ENCODE measurements at regions not wholly inside any gene's neighbourhood (a gene's known extent, or its start where the extent isn't known, plus 50 kb on each side); places are given as distances from the start of the nearest gene placed in this dataset.

DNA sequence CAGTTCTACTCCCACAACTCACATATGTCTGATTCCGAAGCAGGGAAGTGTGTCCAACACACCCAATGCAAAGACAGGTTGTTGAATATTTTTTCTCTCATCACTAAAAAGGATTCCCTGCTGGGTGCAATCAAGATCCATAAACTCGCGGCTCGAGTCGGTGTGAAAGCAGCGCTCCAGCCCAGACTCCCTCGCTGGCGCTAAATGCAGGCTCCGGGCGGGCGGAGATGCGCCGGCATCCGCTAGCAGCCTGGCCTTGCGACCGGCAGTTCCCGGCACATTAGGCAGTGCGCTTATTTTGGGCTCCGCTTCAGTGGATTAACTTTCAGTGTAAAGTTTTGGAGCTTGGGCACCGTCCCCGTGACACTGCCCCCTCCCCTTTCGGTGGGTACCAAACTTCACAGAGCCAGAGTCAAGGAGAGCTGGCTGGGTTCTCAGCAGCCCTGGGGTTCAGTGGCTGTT, 87.7 kb upstream of the POU3F1 start:
- Histone ChIP-seq H3K27me3 (replicated peaks; ENCODE audit: control insufficient read depth, insufficient read depth, low read length) (peaks cover 4% of the 10 kb centered on the region), H3K36me3 (ENCODE audit: control insufficient read depth, insufficient read depth, low read length) (no peaks in the 10 kb centered on the region), H3K4me3 (replicated peaks; ENCODE audit: low read depth, low read length) (no peak overlapping the region)
- TF ChIP-seq, protein P1, sequence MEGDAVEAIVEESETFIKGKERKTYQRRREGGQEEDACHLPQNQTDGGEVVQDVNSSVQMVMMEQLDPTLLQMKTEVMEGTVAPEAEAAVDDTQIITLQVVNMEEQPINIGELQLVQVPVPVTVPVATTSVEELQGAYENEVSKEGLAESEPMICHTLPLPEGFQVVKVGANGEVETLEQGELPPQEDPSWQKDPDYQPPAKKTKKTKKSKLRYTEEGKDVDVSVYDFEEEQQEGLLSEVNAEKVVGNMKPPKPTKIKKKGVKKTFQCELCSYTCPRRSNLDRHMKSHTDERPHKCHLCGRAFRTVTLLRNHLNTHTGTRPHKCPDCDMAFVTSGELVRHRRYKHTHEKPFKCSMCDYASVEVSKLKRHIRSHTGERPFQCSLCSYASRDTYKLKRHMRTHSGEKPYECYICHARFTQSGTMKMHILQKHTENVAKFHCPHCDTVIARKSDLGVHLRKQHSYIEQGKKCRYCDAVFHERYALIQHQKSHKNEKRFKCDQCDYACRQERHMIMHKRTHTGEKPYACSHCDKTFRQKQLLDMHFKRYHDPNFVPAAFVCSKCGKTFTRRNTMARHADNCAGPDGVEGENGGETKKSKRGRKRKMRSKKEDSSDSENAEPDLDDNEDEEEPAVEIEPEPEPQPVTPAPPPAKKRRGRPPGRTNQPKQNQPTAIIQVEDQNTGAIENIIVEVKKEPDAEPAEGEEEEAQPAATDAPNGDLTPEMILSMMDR (IDR thresholded peaks at IDR 0.05; ENCODE audit: insufficient read depth, low read length, poor library complexity, severe bottlenecking): no peak
- DNase-seq (ENCODE audit: extremely low read depth, insufficient read length): no peak

DNA sequence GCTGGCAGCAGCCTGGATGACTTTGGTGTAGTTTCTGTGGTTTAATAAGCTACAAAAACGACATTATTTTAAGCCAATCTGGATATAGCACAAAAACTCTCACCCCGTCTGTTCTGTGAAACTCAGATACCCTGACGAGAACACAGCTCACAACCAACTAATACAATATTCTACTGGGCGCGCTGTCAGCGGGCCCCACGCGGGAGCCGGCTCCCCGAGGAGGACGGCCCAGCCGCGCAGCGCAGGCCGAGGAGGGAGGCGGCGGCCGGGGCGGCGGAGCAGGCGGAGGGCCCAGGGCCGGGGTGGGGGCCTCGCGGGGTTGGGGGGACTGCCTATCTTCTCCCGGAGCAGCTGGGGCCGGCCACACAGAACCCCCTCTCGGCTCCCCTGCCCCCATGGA, 87.2 kb upstream of the POU3F1 start:
- H3K27me3 ChIP-seq (replicated peaks; ENCODE audit: control insufficient read depth, insufficient read depth, low read length): peaks cover 4% of the 10 kb centered on the region
- no peak for DNase-seq (ENCODE audit: extremely low read depth, insufficient read length)
- TF ChIP-seq, protein P1 (IDR thresholded peaks at IDR 0.05; ENCODE audit: insufficient read depth, low read length, poor library complexity, severe bottlenecking): no peak
- H3K36me3 ChIP-seq (ENCODE audit: control insufficient read depth, insufficient read depth, low read length): no peaks in the 10 kb centered on the region
- H3K4me3 ChIP-seq (replicated peaks; ENCODE audit: low read depth, low read length): no peak overlapping the region

DNA sequence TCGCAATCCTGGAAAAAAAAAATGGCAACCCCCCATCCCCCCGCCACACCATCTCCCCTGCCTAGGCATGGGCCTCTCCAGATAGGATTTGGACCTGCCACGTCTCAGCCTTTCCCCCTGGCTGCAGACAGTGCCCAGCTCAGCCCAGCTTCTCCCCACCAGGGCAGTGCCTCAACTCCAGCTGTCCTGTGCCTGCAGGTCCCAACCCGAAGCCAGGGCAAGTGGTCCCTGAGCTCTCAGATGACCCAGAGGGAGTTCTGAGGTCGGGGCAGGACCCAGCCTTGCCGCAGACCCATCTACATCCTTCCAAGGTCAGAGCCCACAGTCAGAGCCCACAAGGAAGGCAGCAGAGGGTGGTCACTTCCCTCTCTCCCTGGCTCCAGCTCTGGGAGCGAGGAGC, 86.7 kb upstream of the POU3F1 start:
- H3K36me3 ChIP-seq (ENCODE audit: control insufficient read depth, insufficient read depth, low read length): no peaks in the 10 kb centered on the region
- no peak overlapping the region for H3K4me3 ChIP-seq (replicated peaks; ENCODE audit: low read depth, low read length)
- H3K27me3 ChIP-seq (replicated peaks; ENCODE audit: control insufficient read depth, insufficient read depth, low read length): peaks cover 4% of the 10 kb centered on the region
- TF ChIP-seq, protein P1 (IDR thresholded peaks at IDR 0.05; ENCODE audit: insufficient read depth, low read length, poor library complexity, severe bottlenecking): no peak
- DNase-seq (ENCODE audit: extremely low read depth, insufficient read length): no peak

DNA sequence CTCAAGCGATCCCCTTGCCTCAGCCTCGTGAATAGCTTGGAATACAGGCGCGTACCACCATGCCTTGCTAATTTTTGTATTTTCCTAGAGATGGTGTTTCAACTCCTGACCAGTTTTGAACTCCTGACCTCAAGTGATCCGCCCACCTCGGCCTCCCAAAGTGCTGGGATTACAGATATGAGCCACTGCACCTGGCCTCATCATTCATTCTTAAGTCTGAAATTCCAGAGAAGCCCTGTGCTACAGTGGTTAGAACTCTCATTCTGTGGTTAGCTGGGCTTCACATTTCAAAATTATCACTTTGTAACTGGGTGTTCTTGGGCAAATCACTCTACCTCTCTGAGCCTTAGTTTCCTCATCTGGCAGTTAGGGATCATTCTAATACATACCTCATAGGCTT, 86.1 kb upstream of the POU3F1 start:
- DNase-seq (ENCODE audit: extremely low read depth, insufficient read length): no peak
- H3K36me3 ChIP-seq (ENCODE audit: control insufficient read depth, insufficient read depth, low read length): no peaks in the 10 kb centered on the region
- no peak overlapping the region for H3K4me3 ChIP-seq (replicated peaks; ENCODE audit: low read depth, low read length)
- H3K27me3 ChIP-seq (replicated peaks; ENCODE audit: control insufficient read depth, insufficient read depth, low read length): peaks cover 4% of the 10 kb centered on the region
- TF ChIP-seq, protein P1 (IDR thresholded peaks at IDR 0.05; ENCODE audit: insufficient read depth, low read length, poor library complexity, severe bottlenecking): no peak

DNA sequence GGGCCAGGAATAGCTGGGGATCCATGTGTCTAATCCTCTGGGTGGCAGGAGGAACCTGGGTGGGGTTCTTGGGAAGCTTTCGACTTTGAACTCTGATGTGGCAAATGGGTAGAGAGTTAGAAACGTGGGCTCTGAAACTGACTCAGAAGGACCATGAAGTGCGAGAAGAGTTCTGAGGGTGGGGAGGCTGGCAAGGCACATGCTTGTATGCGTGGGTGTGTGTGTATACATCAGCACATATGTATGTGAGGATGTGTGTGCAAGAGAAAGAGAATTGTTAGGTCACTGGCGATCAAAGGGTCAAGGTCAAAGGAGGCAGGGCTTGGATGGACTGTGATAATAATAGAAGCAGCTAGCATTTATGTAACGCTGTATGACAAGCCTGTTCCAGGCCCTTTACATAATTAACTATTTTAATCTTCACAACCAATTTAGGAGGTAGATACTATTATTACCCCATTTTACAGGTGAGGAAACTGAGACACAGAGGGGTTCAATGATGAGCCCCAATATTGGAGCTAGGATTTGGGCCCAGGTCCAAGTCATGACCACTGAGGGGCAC, 84.5 kb upstream of the POU3F1 start:
- Histone ChIP-seq H3K27me3 (replicated peaks; ENCODE audit: control insufficient read depth, insufficient read depth, low read length) (peaks cover 3% of the 10 kb centered on the region; the same call in 1 of the 2 replicates), H3K36me3 (ENCODE audit: control insufficient read depth, insufficient read depth, low read length) (no peaks in the 10 kb centered on the region), H3K4me3 (replicated peaks; ENCODE audit: low read depth, low read length) (no peak overlapping the region)
- TF ChIP-seq, protein P1 (IDR thresholded peaks at IDR 0.05; ENCODE audit: insufficient read depth, low read length, poor library complexity, severe bottlenecking): no peak
- no peak for DNase-seq (ENCODE audit: extremely low read depth, insufficient read length)

DNA sequence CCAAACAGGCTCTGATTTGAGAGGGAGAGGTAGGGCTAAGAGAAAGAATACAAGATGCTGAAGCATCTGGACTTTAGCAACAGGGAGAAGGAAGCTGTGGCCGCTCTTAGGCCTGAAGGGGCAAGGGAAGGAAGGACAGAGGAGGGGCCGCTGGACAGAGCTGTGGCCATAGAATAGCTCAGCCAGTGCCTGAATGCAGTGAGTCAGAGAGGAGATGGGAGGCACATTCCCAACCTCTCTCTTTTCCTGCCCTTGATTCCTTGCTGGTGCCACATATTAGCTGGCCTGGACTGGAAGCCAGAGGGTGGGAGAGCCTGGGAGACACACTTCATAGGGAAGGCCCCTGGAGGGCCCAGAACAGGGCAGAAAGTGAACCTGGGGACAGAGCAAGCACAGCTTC, 83.4 kb upstream of the POU3F1 start:
- no peak overlapping the region for H3K4me3 ChIP-seq (replicated peaks; ENCODE audit: low read depth, low read length)
- TF ChIP-seq, protein P1 (IDR thresholded peaks at IDR 0.05; ENCODE audit: insufficient read depth, low read length, poor library complexity, severe bottlenecking): no peak
- H3K36me3 ChIP-seq (ENCODE audit: control insufficient read depth, insufficient read depth, low read length): no peaks in the 10 kb centered on the region
- no peak for DNase-seq (ENCODE audit: extremely low read depth, insufficient read length)
- H3K27me3 ChIP-seq (replicated peaks; ENCODE audit: control insufficient read depth, insufficient read depth, low read length): peaks cover 3% of the 10 kb centered on the region; the same call in 1 of the 2 replicates

Data from GM06990 (cell line).